Osteocyte (in vitro differentiated cells): ENCODE measurements at regions not wholly inside any gene's neighbourhood (a gene's known extent, or its start where the extent isn't known, plus 50 kb on each side); places are given as distances from the start of the nearest gene placed in this dataset.

ENCODE experiments used
- DNase-seq: peaks from one replicate; pipeline ENCODE4 v3.0.0; 2021; ENCODE audit warnings: mixed read lengths; ENCODE audit not compliant: unreplicated experiment; ENCODE audit errors: extremely low spot score
- H3K27ac Mint-ChIP-seq: one replicate; pipeline ENCODE4 v1.8.0; 2021; ENCODE audit warnings: mild to moderate bottlenecking, mixed read lengths; ENCODE audit not compliant: unreplicated experiment
- H3K27me3 Mint-ChIP-seq: one replicate; pipeline ENCODE4 v1.8.0; 2021; ENCODE audit warnings: mixed read lengths; ENCODE audit not compliant: unreplicated experiment
- H3K36me3 Mint-ChIP-seq: one replicate; pipeline ENCODE4 v1.8.0; 2021; ENCODE audit warnings: mixed read lengths; ENCODE audit not compliant: unreplicated experiment
- H3K4me1 Mint-ChIP-seq: one replicate; pipeline ENCODE4 v1.8.0; 2021; ENCODE audit warnings: mixed read lengths; ENCODE audit not compliant: unreplicated experiment
- H3K4me3 Mint-ChIP-seq: one replicate; pipeline ENCODE4 v1.8.0; 2021; ENCODE audit warnings: mild to moderate bottlenecking, moderate library complexity, mixed read lengths; ENCODE audit not compliant: unreplicated experiment
- H3K9me3 Mint-ChIP-seq: one replicate; pipeline ENCODE4 v1.8.0; 2021; ENCODE audit warnings: mixed read lengths; ENCODE audit not compliant: unreplicated experiment
- TF ChIP-seq, protein P1 (sequence below): fragments of 200-600 bp; sonication (generic); IDR thresholded peaks from 2 replicates; pipeline ENCODE4 v1.5.0; 2021; ENCODE audit warnings: antibody characterized with exemption, mild to moderate bottlenecking, moderate library complexity

DNA sequence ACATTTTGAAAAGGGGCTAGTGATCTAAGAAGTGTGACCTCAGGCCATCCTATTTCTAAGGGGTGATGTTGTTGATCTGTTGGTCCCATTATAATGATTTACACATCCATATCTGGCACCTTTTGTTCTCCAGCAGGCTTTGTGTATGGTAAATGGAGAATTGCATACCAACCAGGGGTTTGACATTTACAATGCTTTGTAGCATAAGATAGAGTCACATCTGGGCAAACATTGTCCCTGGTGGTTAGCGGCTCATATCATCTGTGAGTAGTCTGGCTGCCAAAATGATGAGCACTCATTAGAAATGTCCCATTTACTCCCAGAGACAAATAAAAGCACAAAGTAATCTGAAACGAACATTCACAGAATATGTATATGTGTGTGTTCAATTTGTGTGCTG is 1775.5 kb upstream of the CELF4 start:
- Mint-ChIP-seq H3K4me3 (no peak overlapping the region), H3K36me3 (no peaks in the 10 kb centered on the region), H3K9me3 (peaks cover 12% of the 10 kb centered on the region), H3K27ac (no peak overlapping the region), H3K4me1 (peaks cover 5% of the 10 kb centered on the region), H3K27me3 (no peaks in the 10 kb centered on the region)
- TF ChIP-seq, protein P1, sequence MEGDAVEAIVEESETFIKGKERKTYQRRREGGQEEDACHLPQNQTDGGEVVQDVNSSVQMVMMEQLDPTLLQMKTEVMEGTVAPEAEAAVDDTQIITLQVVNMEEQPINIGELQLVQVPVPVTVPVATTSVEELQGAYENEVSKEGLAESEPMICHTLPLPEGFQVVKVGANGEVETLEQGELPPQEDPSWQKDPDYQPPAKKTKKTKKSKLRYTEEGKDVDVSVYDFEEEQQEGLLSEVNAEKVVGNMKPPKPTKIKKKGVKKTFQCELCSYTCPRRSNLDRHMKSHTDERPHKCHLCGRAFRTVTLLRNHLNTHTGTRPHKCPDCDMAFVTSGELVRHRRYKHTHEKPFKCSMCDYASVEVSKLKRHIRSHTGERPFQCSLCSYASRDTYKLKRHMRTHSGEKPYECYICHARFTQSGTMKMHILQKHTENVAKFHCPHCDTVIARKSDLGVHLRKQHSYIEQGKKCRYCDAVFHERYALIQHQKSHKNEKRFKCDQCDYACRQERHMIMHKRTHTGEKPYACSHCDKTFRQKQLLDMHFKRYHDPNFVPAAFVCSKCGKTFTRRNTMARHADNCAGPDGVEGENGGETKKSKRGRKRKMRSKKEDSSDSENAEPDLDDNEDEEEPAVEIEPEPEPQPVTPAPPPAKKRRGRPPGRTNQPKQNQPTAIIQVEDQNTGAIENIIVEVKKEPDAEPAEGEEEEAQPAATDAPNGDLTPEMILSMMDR = no peak
- DNase-seq = no peak

DNA sequence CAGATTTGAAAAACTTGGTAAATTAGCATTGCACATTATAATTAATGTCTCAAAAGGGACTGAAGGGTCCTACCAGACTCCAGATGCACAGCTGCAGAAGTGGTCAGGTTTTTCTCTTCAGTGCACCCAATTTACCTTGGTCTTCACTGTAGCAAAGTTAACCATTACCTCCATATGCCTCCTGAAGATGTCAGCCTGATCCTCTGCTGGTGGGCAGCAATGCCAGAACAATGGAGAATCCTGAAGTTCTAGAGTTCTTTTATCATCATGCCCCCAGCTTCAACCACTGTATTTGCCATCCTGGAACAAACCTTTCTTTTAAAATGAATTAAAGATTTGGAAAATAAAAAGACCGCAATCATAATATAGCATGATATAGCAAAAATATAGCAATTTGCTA is 1774.8 kb upstream of the CELF4 start:
- TF ChIP-seq, protein P1 = no peak
- no peak for DNase-seq
- Mint-ChIP-seq H3K9me3 (peaks cover 16% of the 10 kb centered on the region), H3K27me3 (no peaks in the 10 kb centered on the region), H3K36me3 (no peaks in the 10 kb centered on the region), H3K4me3 (no peak overlapping the region), H3K27ac (no peak overlapping the region), H3K4me1 (peaks cover 5% of the 10 kb centered on the region)

DNA sequence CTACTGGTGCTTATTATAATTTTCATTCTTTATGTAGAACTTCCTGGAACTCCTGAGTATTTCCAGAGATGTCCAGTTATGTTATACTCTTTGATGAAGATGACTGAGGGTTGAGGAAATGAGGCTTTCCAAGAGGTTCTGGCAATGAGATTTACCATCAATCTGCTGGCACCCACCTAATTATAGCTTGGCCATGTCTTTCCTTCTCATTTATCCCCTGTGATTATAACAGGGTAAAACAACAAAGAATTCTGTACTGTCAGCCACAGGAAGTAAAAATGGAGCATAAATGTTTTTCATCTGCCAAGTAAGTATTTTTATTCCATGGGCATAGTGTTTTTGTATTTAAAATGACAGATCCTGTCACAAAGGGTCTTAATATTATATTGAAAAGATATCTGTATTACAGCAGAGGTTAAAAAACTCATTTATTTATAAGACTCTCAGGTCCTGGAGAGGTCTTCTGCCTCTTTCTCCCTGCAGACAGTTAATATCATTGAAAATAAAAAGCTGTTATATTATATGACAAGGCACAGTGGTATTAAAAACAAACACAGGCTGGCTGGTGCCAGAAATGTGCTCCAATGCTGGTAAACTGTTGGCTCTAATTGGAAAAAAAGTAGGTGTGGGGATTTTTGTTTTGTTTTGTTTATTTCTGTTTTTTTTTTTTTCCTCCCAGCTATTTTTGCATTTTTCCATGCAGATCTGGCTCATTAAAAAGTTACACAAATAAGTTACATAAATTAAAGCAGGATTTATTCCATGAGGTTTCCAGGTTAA is 1764.1 kb upstream of the CELF4 start:
- H3K27ac Mint-ChIP-seq = peak overlapping the region; percentile 35
- H3K4me1 Mint-ChIP-seq = peaks cover 14% of the 10 kb centered on the region
- no peaks in the 10 kb centered on the region for H3K36me3 Mint-ChIP-seq
- TF ChIP-seq, protein P1 = no peak
- H3K9me3 Mint-ChIP-seq = no peaks in the 10 kb centered on the region
- no peak overlapping the region for H3K4me3 Mint-ChIP-seq
- H3K27me3 Mint-ChIP-seq = no peaks in the 10 kb centered on the region
- no peak for DNase-seq

DNA sequence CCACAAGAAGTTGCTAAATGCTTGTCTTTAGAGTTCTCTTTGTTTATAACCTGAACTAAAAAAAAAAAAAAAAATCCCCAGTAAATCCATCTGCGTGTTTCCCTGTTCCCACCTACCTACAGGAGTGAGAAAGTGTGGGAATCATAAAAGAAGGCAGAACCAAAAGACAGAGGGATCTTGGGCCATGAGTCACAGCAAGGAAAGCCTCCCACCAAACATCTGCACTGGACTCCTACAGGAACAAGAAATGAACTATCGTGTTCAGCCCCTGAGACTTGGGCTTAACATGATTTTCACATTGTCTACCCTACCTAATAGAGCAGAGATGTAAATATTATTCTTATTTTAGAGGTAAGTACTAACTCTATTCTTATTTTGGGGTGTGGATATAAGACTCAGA is 1761.2 kb upstream of the CELF4 start:
- DNase-seq = no peak
- H3K27ac Mint-ChIP-seq = no peak overlapping the region
- H3K9me3 Mint-ChIP-seq = no peaks in the 10 kb centered on the region
- peaks cover 14% of the 10 kb centered on the region for H3K4me1 Mint-ChIP-seq
- H3K27me3 Mint-ChIP-seq = no peaks in the 10 kb centered on the region
- no peaks in the 10 kb centered on the region for H3K36me3 Mint-ChIP-seq
- H3K4me3 Mint-ChIP-seq = no peak overlapping the region
- TF ChIP-seq, protein P1 = no peak

DNA sequence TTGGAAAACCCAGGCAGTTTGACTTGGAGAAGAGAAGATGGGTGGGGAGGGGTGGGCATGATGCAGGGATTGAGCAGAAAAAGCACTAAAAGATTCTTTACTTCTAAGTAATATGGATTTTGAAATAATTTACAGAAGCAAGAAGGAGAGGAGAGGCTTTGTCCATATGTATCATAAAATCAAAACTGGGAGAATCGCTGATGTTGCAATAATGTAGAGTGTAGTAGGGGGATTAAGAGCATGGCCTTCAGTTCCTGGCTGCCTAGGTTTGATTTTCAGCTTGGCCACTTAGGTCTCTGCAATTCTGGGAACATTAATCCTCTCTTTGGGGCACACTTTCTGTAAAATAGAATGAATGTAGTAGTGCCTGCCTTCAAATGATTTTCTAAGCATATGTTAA is 1760.4 kb upstream of the CELF4 start:
- no peak for DNase-seq

More for the DNA sequence above, 1760.4 kb upstream of the CELF4 start:
- no peak overlapping the region for H3K4me3 Mint-ChIP-seq
- TF ChIP-seq, protein P1 = no peak
- peaks cover 14% of the 10 kb centered on the region for H3K4me1 Mint-ChIP-seq
- no peaks in the 10 kb centered on the region for H3K9me3 Mint-ChIP-seq
- H3K36me3 Mint-ChIP-seq = no peaks in the 10 kb centered on the region
- H3K27me3 Mint-ChIP-seq = no peaks in the 10 kb centered on the region
- H3K27ac Mint-ChIP-seq = no peak overlapping the region
